ENCODE measurements at regions not wholly inside any gene's neighbourhood (a gene's known extent, or its start where the extent isn't known, plus 50 kb on each side); places are given as distances from the start of the nearest gene placed in this dataset.

DNA sequence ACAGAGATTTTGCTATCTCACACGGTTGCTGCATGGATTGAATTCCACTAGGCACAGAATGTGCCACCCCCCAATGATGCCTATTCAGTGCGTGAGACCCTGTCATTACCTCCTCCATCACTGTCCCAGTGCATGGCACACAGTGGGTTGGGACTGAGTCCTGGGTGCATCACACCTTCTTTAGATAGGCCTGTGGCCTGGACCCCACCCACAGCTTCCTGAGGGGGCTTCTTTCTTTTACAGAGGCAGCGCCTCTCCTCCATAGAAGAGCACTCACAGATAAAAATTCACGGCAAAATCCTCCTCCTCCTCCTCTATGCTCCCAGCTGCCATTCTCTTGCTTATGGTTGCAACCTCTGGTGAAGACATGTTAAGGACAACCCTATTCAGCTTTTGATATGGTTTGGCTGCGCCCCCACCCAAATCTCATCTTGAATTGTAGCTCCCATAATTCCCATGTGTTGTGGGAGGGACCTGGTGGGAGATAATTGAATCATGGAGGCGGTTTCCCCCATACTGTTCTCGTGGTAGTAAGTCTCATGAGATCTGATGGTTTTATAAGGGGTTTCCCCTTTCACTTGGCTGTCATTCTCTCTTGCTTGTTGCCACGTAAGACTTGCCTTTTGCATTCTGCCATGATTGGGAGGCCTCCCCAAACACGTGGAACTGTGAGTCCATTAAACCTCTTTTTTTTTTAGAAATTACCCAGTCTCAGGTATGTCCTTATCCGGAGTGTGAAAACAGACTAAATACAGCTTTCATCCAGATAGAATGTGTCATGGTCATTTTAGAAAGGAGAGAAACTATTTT lies 147.6 kb downstream of the KLF13 start:
- no peak for DNase-seq

DNA sequence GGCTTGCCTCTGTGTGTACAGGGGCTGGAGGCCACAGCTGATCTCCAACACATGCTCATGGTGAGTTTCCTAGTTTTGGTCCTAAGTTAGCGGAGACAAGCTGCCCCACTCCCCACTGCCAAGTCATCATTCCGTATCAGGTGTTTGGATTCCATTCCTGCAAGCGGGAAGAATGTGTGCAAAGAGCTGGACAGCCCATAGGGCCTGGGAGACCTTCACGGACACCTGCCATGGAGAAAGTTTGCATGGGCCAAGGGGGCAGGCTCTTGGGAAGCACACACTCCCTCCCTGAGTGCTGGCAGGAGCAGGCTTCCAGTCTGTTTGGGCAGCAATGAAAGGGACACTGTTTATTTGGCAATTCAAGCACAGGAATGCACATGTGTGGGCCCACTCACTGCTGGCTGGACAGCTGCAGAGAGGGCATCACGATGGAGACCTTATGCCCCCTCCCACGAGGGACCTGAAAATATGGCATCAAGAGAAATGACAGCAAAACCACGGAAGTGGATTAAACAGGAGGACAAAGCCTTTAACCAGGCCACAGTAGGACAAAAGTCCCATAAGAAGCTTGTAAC lies 149.7 kb downstream of the KLF13 start:
- DNase-seq = no peak

DNA sequence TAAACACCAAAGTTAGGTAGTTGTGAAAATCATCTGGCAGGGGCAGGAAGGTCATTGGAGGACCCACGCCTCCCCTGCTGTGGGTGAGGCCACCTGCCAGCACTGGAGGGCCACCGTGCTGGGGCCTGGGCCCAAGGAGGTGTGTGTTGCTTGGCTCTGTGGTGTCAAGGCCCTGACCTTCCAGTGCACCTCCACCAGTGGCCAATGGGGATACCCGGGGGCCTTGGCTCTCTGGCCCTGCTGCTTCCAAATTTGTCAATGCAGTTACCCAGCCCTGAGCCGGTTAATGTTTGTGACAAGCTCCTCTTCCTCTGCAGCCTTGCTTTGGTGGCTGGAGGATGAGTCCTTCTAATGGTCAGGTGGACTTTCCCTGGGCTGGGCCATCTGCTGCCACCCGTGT lies 150.2 kb downstream of the KLF13 start:
- DNase-seq = no peak

- no peak for DNase-seq
Observed at GRCh38 chr15:31477301-31477700, 150.7 kb downstream of the KLF13 start.

DNA sequence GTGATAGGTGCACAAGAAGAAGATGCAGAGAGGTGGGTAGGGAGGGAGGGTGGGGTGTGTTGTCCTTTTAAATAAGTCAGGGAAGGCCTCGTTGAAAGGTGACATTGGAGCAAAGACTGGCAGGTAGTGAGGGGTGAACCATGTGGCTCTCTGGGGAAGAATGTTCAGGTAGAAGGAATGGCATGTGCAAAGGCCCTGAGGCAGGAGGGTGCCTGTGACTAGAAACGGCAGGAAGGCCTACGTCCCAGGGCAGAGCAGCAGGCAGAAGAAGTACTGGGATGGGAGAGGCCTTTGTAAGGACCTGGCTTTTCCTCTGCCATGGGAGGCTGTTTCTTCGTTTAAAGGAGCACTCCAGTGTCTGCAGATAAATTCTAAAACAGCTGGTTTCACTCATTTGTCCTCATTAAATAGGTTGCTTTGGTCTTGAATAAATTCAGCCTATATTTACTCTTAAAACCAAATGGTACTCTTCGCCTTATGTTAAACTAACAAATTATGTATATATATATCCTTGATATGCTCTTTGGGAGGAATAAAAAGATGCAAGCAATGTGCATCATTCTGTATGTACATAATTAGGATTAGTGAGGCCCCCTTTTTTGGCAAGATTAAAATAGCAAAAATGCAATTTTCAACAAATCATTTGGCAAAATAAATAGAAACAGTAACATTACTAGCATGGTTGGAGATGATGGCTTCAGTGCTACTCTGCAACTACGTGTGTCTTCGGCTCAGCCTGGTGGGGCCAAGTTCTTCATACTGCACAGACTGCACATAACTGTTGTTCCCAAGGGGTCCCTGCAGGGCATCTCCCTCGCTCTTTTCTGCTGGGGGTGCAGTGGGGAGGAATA lies 151.4 kb downstream of the KLF13 start:
- no peak for DNase-seq

GRCh38 chr15:31478702-31479221 lies 152.1 kb downstream of the KLF13 start:
- no peak for DNase-seq

GRCh38 chr15:31480356-31481025 lies 153.9 kb downstream of the KLF13 start:
- DNase-seq = no peak

DNA sequence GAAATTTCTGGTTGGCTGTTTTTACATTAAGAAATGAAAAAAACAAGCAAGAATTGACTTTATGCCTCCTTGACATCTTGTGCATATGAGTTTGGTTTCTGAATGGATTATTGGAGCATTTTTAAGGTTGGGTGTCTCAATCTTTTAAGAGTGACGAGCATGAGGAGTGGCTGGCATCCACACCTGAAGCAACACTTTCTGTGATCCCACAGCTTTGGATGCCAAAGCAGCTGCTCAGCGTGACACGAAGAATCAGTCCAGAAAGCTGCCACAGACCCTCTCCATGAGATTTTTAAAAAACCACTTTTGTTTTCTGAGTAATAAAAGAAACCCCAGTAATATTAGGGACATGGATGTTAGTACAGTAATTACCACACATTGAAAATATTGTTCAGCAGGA lies 154.5 kb downstream of the KLF13 start:
- DNase-seq = no peak

DNA sequence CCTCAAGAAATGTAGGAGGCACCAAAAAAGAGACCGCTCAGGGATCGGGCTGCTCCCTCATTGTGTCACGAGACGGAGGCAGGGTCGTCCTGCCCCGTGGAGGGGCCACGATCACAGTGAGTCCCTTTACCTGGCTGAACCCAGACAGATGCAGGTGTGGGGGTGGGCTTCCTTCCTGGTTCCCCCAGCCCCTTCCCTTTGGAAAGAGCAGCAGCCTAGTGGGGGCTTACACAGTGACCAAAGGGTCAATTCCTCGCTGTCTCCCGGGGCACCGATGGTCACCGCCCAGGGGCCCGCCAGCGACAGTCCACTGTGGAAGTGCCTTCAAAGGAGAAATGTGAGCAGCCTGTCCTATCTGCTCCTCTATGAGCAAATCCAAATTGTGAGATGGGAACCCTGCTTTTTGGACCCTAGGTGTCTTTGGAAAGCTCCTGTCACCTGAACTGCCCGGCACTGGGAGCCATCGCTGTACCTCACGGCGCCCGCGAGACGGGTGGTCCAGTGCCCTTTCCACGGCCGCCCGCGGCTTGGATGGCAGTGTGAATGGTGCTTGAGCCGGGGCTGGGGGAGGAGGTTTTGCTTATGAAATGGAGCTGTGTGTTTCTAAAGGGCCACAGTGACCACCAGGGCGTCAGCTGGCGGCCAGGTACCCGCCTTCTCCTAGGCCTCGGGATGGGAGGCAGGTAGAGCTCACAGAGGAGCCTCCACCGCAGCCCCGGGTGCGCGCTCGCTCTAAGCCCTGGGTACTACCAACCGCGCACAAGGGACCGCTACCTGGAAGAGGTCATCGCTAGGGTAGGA lies 155.7 kb downstream of the KLF13 start:
- no peak for DNase-seq

DNA sequence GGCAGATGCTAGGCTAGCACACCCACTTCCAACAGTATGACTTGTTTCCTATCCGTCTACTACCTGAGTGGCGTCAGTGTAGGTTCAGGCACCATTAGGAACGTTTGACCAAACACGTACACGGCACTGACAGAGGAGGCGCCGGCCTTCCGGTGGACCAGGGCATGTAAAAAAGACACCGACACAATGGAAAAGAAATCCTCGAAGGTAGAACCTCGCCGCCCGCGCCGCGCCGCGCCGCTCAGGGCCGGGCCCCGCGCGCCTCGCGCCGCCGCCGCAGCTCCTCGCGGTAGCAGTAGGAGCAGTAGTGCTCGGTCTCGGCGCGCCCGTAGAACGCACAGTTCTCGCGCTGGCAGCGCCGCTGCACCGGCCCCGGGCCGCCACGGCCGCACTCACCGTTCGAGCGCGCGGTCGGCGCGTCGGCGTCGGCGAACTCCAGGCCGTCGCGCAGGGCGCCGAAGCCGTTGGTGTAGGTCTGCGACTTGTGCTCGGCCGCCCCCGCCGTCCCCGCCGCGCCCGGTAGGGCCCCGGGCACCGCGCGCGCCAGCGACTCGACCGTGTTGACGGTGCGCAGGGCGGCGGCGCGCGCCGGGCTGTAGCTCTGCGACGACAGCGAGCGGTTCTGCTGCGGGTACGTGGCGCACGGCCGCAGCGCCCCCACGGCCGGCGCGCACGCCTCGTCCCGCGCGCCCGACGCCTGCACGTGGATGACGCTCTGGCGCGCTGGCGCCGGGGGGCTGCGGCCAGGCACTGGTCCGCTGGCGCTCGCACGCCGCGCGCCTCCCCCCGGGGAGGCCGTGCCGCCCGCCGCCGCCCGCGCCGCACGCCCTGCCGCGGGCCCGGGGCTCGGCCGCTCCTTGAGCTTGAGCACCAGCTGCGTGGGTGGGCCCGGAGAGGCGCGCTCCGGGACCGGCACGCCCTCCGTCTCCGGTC lies 156.7 kb downstream of the KLF13 start:
- no peak for DNase-seq

DNA sequence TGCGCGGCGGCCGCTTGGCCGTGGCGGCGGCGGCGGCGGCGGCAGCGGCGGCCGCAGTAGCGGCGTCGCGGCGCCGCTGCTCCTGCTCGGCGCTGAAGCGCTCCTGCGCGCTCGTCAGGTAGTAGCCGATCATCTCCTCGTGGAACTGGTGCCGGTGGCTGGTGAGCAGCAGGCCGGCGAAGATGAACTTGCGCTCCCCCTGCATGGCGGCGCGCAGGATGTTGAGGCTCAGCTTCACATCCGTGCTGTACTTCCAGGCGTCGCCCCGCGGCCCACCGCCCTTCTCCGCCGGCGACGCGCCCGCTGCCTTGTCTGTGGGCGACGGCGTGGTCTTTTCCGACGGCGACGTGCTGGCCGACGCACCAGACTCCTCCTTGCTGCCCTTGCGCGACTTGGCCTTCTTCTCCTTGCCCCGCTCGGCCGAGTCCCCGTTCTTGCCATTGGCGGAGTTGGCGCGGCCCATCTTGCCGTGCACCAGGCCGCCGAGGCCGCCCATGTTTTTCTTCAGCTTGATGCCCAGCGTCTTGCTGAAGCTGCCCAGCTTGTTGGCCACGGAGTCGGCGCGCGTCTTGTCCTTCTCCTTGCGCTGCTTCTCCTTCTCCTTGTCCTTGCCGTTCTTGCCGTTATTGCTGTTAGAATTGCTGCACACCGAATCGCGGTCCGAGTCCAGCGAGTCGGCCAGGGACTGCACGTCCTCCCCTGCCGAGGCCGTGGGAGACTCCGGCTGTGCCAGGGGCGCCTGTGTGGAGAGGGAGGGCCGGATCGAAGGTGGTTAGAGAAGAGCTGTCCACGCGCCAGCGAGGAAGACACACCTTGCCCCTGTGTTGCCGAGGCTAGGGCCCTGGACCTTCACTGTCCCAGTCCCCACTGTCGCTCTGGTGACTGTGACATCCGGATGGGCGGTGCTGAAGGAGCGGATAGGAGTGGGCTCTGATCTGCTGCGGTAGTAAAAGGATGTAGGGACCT lies 157.6 kb downstream of the KLF13 start:
- DNase-seq = no peak

DNA sequence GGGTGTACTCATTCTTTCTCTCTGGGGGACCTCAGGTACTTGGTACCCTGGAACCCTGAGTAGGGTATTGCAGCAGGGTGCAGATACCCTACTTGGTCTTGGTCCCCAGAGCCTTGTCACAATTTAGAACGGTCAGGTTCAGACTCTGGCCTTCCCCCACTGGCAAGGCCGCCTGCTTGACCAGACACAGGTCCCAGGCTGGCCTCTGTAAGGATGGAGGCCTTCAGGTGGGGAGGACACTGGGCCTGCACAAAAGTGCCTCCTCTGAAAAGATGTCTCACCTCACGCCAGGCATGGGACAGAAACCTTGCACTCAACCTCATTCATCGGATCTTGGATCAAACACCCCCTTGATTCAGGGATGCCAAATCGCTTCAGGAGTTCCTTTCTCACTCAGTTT lies 158.4 kb downstream of the KLF13 start:
- no peak for DNase-seq

- DNase-seq = no peak
Observed at GRCh38 chr15:31485431-31485830, 158.8 kb downstream of the KLF13 start.

DNA sequence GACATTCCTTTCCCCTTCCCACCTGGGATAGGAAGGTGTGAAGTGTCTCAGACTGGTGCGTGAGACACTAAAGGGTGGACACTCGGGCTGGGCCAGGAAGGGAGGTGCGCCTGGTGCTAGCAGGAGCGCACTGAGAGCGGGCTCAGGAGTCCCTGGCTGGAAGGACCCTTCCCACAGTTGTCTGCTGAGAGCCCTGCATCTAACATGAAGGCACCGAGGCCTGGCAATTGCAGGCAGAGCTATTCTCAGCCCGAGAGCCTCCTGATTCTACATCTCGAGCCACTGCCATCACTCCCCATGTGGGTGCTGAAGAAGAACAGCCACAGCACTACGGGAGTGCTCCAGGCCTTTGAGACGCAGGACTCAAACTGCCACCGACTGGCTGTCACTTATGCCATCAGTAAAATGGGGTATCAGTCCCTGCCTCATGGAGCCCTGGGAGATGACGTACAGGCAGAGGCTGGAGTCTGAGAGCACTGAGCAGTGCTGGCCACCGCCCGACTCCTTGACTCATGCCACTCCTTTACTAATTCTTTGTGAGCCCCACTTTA lies 159.4 kb downstream of the KLF13 start:
- DNase-seq = no peak

DNA sequence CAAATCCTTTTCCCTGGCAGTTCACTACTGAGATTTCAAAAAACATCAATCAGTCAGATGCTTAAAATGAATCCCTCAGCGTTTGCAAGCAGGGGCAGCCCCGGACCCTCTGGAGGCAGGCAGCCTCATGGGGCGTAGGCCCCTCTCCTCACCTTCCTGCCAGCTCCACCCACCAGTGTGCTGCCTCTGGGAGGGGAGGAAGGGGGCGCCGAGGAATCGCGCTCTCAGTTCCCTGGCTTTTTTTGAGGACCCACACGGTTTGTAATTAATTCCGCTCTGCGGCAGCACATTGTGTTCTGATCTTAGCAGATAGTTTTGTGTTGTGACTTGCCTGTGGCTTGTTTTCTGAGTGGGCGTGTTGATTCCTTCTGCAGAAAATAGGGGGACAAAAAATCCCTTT lies 159.9 kb downstream of the KLF13 start:
- no peak for DNase-seq

GRCh38 chr15:31486906-31487695 lies 160.5 kb downstream of the KLF13 start:
- DNase-seq = no peak

DNA sequence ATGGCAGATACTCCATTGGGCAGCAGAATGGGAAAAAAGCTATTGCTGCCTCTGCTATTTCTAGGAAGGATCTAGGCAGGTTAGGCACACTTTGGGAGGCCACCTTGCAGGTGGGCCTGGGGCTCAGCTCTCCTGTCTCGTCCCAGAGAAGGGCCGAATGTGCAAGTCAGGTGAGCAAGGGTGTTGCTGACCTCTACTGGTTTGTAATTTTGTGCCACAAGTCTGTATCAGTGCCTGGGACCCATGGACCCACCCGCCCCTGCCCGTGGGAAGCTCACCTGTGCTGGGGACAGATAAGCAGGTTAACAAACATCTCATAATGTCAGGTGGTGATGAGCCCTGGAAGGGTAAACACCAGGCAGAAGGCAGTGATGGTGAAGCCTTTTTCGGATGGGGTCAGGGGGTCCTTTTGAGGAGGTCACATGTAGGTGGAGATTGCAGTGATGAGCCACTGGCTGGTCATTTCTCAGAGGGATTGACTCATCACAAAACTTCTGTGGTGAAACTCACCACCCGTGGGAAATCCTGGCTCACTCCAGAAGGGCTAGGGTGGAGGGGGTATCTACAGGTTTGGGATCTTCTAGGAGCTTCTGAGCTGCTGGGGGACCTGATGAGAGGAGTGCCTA lies 161.3 kb downstream of the KLF13 start:
- DNase-seq = no peak

All from NCI-H226 (cell line).